Astrocyte (in vitro differentiated cells and primary cell): ENCODE measurements at regions not wholly inside any gene's neighbourhood (a gene's known extent, or its start where the extent isn't known, plus 50 kb on each side); places are given as distances from the start of the nearest gene placed in this dataset.

Source experiments
- EZH2 ChIP-seq: IDR thresholded peaks from 2 replicates; pipeline ENCODE4 v1.6.1; 2012; ENCODE audit warnings: mild to moderate bottlenecking, low read length, inconsistent platforms; ENCODE audit not compliant: insufficient read depth
- TF ChIP-seq, protein P1 (sequence below): IDR thresholded peaks from 2 replicates; pipeline ENCODE4 v1.5.1; 2011; ENCODE audit warnings: low read depth, mild to moderate bottlenecking, inconsistent platforms, low read length, moderate library complexity; ENCODE audit not compliant: insufficient read depth

DNA sequence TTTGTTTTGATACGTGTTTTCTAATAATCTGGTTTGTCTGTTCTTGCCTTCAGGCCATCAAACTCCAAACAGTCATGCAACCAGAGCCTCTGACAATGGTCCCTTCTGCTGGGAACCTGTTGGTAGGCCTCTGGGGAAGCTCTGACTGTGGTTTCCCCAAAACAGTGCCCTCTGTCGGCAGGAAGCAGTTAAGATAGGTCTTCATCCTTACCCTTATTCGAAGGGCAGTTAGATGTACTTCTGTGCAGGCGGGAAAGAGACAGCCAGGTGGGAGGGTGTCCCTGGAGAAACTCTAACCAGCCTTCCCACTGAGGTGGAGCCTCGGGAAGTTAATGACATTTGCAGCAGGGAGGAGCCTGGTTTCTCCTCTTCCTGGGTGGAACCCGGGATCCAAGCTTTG, 81.6 kb upstream of the CHMP2B start:
- no peak for TF ChIP-seq EZH2
- TF ChIP-seq, protein P1, sequence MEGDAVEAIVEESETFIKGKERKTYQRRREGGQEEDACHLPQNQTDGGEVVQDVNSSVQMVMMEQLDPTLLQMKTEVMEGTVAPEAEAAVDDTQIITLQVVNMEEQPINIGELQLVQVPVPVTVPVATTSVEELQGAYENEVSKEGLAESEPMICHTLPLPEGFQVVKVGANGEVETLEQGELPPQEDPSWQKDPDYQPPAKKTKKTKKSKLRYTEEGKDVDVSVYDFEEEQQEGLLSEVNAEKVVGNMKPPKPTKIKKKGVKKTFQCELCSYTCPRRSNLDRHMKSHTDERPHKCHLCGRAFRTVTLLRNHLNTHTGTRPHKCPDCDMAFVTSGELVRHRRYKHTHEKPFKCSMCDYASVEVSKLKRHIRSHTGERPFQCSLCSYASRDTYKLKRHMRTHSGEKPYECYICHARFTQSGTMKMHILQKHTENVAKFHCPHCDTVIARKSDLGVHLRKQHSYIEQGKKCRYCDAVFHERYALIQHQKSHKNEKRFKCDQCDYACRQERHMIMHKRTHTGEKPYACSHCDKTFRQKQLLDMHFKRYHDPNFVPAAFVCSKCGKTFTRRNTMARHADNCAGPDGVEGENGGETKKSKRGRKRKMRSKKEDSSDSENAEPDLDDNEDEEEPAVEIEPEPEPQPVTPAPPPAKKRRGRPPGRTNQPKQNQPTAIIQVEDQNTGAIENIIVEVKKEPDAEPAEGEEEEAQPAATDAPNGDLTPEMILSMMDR, result no peak
